AG09309 (cell line): ENCODE measurements at regions not wholly inside any gene's neighbourhood (a gene's known extent, or its start where the extent isn't known, plus 50 kb on each side); places are given as distances from the start of the nearest gene placed in this dataset.
"Not testable (repeated sequence)": the region's sequence is repeated elsewhere in the genome, so short reads cannot be mapped to it uniquely, and the experiment has no call there.

Experiments used
- DNase-seq: peaks from one replicate; pipeline ENCODE4 v3.0.0-alpha.2; 2010; ENCODE audit warnings: low read depth
- H3K4me3 ChIP-seq: 2 replicates; pipeline ENCODE4 v1.5.1; 2011; ENCODE audit warnings: mild to moderate bottlenecking, low read depth, low read length, moderate library complexity; ENCODE audit not compliant: control insufficient read depth
- TF ChIP-seq, protein P1 (sequence below): IDR thresholded peaks from 2 replicates; pipeline ENCODE4 v1.5.1; 2011; ENCODE audit warnings: mild to moderate bottlenecking, low read depth, low read length, inconsistent platforms; ENCODE audit not compliant: insufficient read depth, control insufficient read depth; ENCODE audit errors: missing control alignments

- H3K4me3 ChIP-seq: no peak overlapping the region
Observed at GRCh38 chr10:129063212-129063611, 403.8 kb upstream of the MGMT start.

DNA sequence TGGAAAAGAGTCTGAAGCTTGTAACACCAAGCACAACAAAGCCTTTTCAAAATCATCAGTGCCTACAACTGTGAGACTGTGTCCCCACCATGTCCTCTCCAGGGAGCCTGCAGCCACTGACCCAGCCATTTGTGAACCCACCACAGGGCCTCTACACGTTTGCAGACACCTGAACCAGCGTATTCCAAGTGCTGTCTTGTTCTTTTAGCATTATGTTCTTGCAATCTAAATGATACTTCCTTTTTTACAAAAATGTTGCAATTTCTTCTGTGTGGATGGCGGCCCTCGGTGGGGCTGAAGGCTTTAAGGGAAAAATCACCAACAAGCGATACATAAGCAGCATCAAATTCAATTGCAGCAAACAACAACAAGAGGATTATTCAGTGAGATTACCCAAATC lies 403.2 kb upstream of the MGMT start:
- TF ChIP-seq, protein P1, sequence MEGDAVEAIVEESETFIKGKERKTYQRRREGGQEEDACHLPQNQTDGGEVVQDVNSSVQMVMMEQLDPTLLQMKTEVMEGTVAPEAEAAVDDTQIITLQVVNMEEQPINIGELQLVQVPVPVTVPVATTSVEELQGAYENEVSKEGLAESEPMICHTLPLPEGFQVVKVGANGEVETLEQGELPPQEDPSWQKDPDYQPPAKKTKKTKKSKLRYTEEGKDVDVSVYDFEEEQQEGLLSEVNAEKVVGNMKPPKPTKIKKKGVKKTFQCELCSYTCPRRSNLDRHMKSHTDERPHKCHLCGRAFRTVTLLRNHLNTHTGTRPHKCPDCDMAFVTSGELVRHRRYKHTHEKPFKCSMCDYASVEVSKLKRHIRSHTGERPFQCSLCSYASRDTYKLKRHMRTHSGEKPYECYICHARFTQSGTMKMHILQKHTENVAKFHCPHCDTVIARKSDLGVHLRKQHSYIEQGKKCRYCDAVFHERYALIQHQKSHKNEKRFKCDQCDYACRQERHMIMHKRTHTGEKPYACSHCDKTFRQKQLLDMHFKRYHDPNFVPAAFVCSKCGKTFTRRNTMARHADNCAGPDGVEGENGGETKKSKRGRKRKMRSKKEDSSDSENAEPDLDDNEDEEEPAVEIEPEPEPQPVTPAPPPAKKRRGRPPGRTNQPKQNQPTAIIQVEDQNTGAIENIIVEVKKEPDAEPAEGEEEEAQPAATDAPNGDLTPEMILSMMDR: no peak
- H3K4me3 ChIP-seq: no peak overlapping the region
- DNase-seq: no peak

More at GRCh38 chr10:129063212-129063611, 403.8 kb upstream of the MGMT start:
- no peak for DNase-seq
- TF ChIP-seq, protein P1: no peak

- not testable (repeated sequence) for H3K4me3 ChIP-seq, DNase-seq
Observed at GRCh38 chr10:129066529-129066928, 400.5 kb upstream of the MGMT start.

- DNase-seq, H3K4me3 ChIP-seq: not testable (repeated sequence)
Observed at GRCh38 chr10:129071411-129071810, 395.6 kb upstream of the MGMT start.

- TF ChIP-seq, protein P1: no peak
- DNase-seq: no peak
- no peak overlapping the region for H3K4me3 ChIP-seq
Observed at GRCh38 chr10:129074939-129075338, 392.1 kb upstream of the MGMT start.

DNA sequence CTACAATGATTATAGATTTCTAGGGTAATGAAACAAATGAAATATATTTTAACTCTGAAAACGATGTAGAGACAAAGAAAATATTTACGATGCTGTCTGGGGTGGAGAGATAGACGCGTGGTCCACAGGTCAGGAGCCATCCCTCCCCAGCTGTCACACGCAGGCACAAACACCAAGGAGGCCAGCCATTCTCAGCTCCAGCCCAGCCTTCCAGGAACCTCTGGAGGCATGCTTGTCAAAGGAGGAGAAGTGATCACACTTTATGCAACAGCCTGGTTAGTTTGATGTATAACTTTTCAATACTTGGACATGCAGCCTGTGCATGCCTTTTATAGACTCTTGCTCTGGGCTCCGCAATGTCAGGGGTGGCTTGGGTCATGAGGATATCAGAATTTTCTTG lies 391.5 kb upstream of the MGMT start:
- DNase-seq: no peak
- TF ChIP-seq, protein P1: no peak
- no peak overlapping the region for H3K4me3 ChIP-seq

DNA sequence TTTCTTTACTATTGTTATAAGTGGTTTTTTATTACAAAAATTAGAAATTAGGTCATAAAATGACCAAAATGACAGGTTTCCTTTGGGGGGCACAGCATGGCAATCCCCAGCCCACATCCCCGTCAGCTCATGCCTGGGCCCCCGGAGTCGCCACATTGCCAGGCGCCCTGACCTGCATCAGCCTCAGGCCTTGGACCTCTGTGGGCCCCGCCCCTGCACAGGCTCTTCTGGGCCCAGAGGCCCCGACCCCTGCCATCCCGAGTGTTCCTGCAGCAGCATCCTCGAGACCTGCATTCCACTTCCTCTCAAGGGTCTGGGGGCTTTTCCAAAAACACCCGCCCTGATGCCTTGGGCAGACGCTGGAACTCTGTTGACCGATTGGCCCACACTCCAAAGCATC lies 391.1 kb upstream of the MGMT start:
- TF ChIP-seq, protein P1: no peak
- no peak overlapping the region for H3K4me3 ChIP-seq
- DNase-seq: no peak

- no peak for DNase-seq
- TF ChIP-seq, protein P1: no peak
- no peak overlapping the region for H3K4me3 ChIP-seq
Observed at GRCh38 chr10:129078346-129078745, 388.7 kb upstream of the MGMT start.
